ENCODE measurements at regions not wholly inside any gene's neighbourhood (a gene's known extent, or its start where the extent isn't known, plus 50 kb on each side); places are given as distances from the start of the nearest gene placed in this dataset.

DNA sequence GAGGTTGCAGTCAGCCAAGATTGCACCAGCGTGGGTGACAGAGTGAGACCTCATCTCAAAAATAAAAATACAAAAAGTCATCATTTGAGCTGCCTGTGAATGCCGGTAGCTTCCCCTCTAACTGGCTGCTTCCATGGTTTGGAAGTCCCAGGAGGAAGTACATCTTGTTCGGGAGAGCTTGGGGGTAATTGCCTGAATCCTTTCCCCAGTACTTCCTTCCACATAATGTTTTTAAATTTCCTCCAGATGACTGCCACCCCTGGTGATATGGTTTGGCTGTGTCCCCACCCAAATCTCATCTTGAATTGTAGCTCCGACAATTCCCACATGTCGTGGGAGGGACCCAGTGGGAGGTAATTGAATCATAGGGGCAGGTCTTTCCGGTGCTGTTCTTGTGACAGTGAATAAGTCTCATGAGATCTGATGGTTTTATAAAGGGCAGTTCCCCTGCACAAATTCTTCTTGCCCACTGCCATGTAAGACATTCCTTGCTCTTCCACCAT, 87.2 kb downstream of the SPRING1 start:
- TF ChIP-seq, protein P1, sequence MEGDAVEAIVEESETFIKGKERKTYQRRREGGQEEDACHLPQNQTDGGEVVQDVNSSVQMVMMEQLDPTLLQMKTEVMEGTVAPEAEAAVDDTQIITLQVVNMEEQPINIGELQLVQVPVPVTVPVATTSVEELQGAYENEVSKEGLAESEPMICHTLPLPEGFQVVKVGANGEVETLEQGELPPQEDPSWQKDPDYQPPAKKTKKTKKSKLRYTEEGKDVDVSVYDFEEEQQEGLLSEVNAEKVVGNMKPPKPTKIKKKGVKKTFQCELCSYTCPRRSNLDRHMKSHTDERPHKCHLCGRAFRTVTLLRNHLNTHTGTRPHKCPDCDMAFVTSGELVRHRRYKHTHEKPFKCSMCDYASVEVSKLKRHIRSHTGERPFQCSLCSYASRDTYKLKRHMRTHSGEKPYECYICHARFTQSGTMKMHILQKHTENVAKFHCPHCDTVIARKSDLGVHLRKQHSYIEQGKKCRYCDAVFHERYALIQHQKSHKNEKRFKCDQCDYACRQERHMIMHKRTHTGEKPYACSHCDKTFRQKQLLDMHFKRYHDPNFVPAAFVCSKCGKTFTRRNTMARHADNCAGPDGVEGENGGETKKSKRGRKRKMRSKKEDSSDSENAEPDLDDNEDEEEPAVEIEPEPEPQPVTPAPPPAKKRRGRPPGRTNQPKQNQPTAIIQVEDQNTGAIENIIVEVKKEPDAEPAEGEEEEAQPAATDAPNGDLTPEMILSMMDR (IDR thresholded peaks at IDR 0.05; ENCODE audit: insufficient read depth, low read length) = no peak
- TF ChIP-seq, protein P2, sequence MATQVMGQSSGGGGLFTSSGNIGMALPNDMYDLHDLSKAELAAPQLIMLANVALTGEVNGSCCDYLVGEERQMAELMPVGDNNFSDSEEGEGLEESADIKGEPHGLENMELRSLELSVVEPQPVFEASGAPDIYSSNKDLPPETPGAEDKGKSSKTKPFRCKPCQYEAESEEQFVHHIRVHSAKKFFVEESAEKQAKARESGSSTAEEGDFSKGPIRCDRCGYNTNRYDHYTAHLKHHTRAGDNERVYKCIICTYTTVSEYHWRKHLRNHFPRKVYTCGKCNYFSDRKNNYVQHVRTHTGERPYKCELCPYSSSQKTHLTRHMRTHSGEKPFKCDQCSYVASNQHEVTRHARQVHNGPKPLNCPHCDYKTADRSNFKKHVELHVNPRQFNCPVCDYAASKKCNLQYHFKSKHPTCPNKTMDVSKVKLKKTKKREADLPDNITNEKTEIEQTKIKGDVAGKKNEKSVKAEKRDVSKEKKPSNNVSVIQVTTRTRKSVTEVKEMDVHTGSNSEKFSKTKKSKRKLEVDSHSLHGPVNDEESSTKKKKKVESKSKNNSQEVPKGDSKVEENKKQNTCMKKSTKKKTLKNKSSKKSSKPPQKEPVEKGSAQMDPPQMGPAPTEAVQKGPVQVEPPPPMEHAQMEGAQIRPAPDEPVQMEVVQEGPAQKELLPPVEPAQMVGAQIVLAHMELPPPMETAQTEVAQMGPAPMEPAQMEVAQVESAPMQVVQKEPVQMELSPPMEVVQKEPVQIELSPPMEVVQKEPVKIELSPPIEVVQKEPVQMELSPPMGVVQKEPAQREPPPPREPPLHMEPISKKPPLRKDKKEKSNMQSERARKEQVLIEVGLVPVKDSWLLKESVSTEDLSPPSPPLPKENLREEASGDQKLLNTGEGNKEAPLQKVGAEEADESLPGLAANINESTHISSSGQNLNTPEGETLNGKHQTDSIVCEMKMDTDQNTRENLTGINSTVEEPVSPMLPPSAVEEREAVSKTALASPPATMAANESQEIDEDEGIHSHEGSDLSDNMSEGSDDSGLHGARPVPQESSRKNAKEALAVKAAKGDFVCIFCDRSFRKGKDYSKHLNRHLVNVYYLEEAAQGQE (IDR thresholded peaks at IDR 0.05; ENCODE audit: insufficient replicate concordance, low read depth) = no peak
- TF ChIP-seq POLR2AphosphoS5 (IDR thresholded peaks at IDR 0.05; ENCODE audit: low read depth) = no peak

Measured in HL-60 (cell line).